ENCODE measurements at regions not wholly inside any gene's neighbourhood (a gene's known extent, or its start where the extent isn't known, plus 50 kb on each side); places are given as distances from the start of the nearest gene placed in this dataset.

DNA sequence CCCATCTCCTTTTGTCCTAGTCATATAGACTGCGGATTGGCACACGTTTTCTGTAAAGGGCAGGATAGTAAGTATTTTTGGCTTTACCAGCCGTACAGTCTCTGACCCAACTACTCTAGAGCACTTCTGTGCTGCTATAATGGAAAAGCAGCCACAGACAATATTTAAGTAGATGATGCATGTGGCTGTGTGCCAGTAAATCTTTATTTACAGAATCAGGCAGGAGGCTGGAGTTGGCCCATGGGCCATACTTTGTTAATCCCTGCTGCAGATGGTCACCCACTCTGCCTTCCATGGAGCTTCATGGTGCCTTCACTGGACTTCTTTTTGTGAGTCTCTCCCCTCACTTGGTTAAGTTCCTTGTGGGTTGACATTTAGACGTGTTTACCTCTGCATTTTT lies 584.5 kb upstream of the TBX3 start:
- Histone ChIP-seq H3F3A (ENCODE audit: low read depth) (no peaks in the 10 kb centered on the region), H3K27me3 (no peaks in the 10 kb centered on the region), H3K4me1 (no peaks in the 10 kb centered on the region), H3K79me2 (ENCODE audit: low read depth) (no peaks in the 10 kb centered on the region), H3K9ac (no peak overlapping the region), H3K4me3 (no peak overlapping the region), H3K27ac (no peak overlapping the region), H3K9me3 (ENCODE audit: low read depth) (no peaks in the 10 kb centered on the region), H3K4me2 (no peak overlapping the region), H4K20me1 (ENCODE audit: low read depth) (no peaks in the 10 kb centered on the region), H2AFZ (replicated peaks) (no peak overlapping the region), H3K36me3 (no peaks in the 10 kb centered on the region)
- H3K36me3 Mint-ChIP-seq = no peaks in the 10 kb centered on the region
- H3K27me3 Mint-ChIP-seq (ENCODE audit: insufficient read depth, low read depth) = peaks cover 9% of the 10 kb centered on the region
- H3K4me1 Mint-ChIP-seq = no peaks in the 10 kb centered on the region
- DNase-seq (ENCODE audit: low spot score) = no peak
- H3K27ac Mint-ChIP-seq = no peak overlapping the region
- H3K4me3 Mint-ChIP-seq = no peak overlapping the region
- TF ChIP-seq, protein P1, sequence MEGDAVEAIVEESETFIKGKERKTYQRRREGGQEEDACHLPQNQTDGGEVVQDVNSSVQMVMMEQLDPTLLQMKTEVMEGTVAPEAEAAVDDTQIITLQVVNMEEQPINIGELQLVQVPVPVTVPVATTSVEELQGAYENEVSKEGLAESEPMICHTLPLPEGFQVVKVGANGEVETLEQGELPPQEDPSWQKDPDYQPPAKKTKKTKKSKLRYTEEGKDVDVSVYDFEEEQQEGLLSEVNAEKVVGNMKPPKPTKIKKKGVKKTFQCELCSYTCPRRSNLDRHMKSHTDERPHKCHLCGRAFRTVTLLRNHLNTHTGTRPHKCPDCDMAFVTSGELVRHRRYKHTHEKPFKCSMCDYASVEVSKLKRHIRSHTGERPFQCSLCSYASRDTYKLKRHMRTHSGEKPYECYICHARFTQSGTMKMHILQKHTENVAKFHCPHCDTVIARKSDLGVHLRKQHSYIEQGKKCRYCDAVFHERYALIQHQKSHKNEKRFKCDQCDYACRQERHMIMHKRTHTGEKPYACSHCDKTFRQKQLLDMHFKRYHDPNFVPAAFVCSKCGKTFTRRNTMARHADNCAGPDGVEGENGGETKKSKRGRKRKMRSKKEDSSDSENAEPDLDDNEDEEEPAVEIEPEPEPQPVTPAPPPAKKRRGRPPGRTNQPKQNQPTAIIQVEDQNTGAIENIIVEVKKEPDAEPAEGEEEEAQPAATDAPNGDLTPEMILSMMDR (IDR thresholded peaks at IDR 0.05) = no peak
- no peak for TF ChIP-seq EZH2 (IDR thresholded peaks at IDR 0.05)
- no peak for TF ChIP-seq EZH2phosphoT487 (IDR thresholded peaks at IDR 0.05)
- no peaks in the 10 kb centered on the region for H3K9me3 Mint-ChIP-seq

DNA sequence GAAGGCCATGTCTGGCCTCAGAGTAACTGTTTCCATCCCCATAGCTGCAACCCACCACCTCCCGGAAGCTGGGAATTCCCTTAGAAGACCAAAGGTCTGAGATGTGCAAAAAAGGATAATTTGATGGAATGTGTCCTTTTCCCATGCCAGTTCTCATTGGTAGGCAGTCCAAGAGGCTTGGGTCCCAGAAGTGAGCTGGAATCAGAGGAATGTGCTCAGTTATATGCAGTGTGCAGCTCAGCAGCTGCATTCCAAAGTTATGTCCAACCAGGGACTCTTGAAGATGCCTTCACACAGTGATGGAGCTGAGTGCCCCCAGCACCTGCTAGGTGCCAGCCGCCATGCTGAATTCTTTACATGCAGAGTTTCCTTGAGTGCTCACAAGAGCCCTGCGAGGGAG lies 583.9 kb upstream of the TBX3 start:
- Histone ChIP-seq H3K4me2 (no peak overlapping the region), H3K9ac (no peak overlapping the region), H3K27ac (no peak overlapping the region), H3K4me1 (no peaks in the 10 kb centered on the region), H3F3A (ENCODE audit: low read depth) (no peaks in the 10 kb centered on the region), H3K9me3 (ENCODE audit: low read depth) (no peaks in the 10 kb centered on the region), H3K36me3 (no peaks in the 10 kb centered on the region), H2AFZ (replicated peaks) (no peak overlapping the region), H3K4me3 (no peak overlapping the region), H4K20me1 (ENCODE audit: low read depth) (no peaks in the 10 kb centered on the region), H3K27me3 (no peaks in the 10 kb centered on the region), H3K79me2 (ENCODE audit: low read depth) (no peaks in the 10 kb centered on the region)
- DNase-seq (ENCODE audit: low spot score) = no peak
- Mint-ChIP-seq H3K27ac (no peak overlapping the region), H3K36me3 (no peaks in the 10 kb centered on the region), H3K4me1 (no peaks in the 10 kb centered on the region), H3K27me3 (ENCODE audit: insufficient read depth, low read depth) (peaks cover 9% of the 10 kb centered on the region), H3K4me3 (no peak overlapping the region), H3K9me3 (no peaks in the 10 kb centered on the region)
- TF ChIP-seq, protein P1 (IDR thresholded peaks at IDR 0.05) = no peak
- TF ChIP-seq EZH2phosphoT487 (IDR thresholded peaks at IDR 0.05) (no peak), EZH2 (IDR thresholded peaks at IDR 0.05) (no peak)

DNA sequence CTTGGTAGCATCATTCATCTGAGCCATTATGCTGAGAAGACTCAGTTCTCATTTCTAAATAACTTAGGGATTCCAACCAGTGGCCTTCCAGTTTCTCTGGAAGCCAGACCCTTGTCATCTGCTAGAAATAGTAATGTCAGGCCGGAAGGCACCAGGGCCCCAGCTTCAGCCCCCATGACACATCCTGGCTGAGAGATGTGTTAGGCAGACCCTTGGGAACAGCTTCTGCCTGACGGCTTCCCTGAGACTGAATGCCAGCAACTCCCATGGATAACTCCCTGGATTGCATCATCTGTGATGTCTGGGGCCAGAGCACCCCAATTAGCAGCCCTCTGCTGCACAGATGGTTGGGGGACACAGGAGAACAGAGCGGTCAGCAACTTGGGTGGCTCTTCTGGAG lies 583.5 kb upstream of the TBX3 start:
- no peaks in the 10 kb centered on the region for H3K9me3 ChIP-seq (ENCODE audit: low read depth)
- no peaks in the 10 kb centered on the region for H3K36me3 ChIP-seq
- no peak overlapping the region for H3K27ac ChIP-seq
- H3K27me3 ChIP-seq = no peaks in the 10 kb centered on the region
- H3K4me3 ChIP-seq = no peak overlapping the region
- H3K9ac ChIP-seq = no peak overlapping the region
- Mint-ChIP-seq H3K27ac (no peak overlapping the region), H3K27me3 (ENCODE audit: insufficient read depth, low read depth) (peaks cover 9% of the 10 kb centered on the region), H3K4me1 (no peaks in the 10 kb centered on the region), H3K4me3 (no peak overlapping the region), H3K36me3 (no peaks in the 10 kb centered on the region), H3K9me3 (no peaks in the 10 kb centered on the region)
- H3K4me1 ChIP-seq = no peaks in the 10 kb centered on the region
- TF ChIP-seq EZH2 (IDR thresholded peaks at IDR 0.05) (no peak), EZH2phosphoT487 (IDR thresholded peaks at IDR 0.05) (no peak)
- H3K79me2 ChIP-seq (ENCODE audit: low read depth) = no peaks in the 10 kb centered on the region
- no peaks in the 10 kb centered on the region for H4K20me1 ChIP-seq (ENCODE audit: low read depth)
- no peak for DNase-seq (ENCODE audit: low spot score)
- H3K4me2 ChIP-seq = no peak overlapping the region
- no peak overlapping the region for H2AFZ ChIP-seq (replicated peaks)
- no peaks in the 10 kb centered on the region for H3F3A ChIP-seq (ENCODE audit: low read depth)

DNA sequence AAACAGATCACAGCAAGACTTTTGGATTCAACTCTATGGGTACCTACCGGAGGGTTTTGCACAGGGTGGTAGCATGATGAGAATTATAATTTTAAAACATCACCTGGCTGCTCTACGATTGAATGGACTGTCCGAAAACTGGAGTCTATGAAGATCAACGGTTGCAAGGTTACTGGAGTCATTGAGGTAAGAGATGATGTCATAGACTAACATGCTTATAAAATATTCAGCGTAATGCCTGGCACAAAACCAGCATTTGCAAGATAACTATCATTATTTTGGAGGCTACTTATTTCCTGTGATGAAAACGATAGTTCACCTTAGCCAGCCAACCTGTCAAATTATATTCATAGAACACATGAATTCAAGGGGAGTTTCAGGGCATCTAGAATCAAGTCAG lies 580.6 kb upstream of the TBX3 start:
- H3K79me2 ChIP-seq (ENCODE audit: low read depth) = no peaks in the 10 kb centered on the region
- no peak overlapping the region for H3K27ac Mint-ChIP-seq
- H3K36me3 Mint-ChIP-seq = no peaks in the 10 kb centered on the region
- no peak overlapping the region for H3K27ac ChIP-seq
- no peaks in the 10 kb centered on the region for H3F3A ChIP-seq (ENCODE audit: low read depth)
- no peak overlapping the region for H3K4me3 Mint-ChIP-seq
- no peak overlapping the region for H2AFZ ChIP-seq (replicated peaks)
- H3K36me3 ChIP-seq = no peaks in the 10 kb centered on the region
- H3K9me3 ChIP-seq (ENCODE audit: low read depth) = no peaks in the 10 kb centered on the region
- no peaks in the 10 kb centered on the region for H3K27me3 ChIP-seq
- H3K4me3 ChIP-seq = no peak overlapping the region
- no peak for TF ChIP-seq EZH2phosphoT487 (IDR thresholded peaks at IDR 0.05)
- TF ChIP-seq, protein P1 (IDR thresholded peaks at IDR 0.05) = no peak
- TF ChIP-seq EZH2 (IDR thresholded peaks at IDR 0.05) = no peak
- no peak overlapping the region for H3K4me2 ChIP-seq
- peaks cover 4% of the 10 kb centered on the region for H3K27me3 Mint-ChIP-seq (ENCODE audit: insufficient read depth, low read depth)
- H3K4me1 Mint-ChIP-seq = no peaks in the 10 kb centered on the region
- no peak overlapping the region for H3K9ac ChIP-seq
- no peaks in the 10 kb centered on the region for H3K4me1 ChIP-seq
- no peak for DNase-seq (ENCODE audit: low spot score)
- H4K20me1 ChIP-seq (ENCODE audit: low read depth) = no peaks in the 10 kb centered on the region
- H3K9me3 Mint-ChIP-seq = no peaks in the 10 kb centered on the region
